ENCODE measurements at regions not wholly inside any gene's neighbourhood (a gene's known extent, or its start where the extent isn't known, plus 50 kb on each side); places are given as distances from the start of the nearest gene placed in this dataset.

- TF ChIP-seq CTCF (IDR thresholded peaks at IDR 0.05), result no peak
- no peak for TF ChIP-seq POLR2A (IDR thresholded peaks at IDR 0.05)
These were observed 191.0 kb upstream of the CCDC150 start for GRCh38 chr2:196448407-196449079.
